ENCODE measurements at regions not wholly inside any gene's neighbourhood (a gene's known extent, or its start where the extent isn't known, plus 50 kb on each side); places are given as distances from the start of the nearest gene placed in this dataset.

- DNase-seq, result no peak
- ATAC-seq, result no peak
- no peak for TF ChIP-seq CTCF (IDR thresholded peaks at IDR 0.05)
- TF ChIP-seq POLR2A (IDR thresholded peaks at IDR 0.05), result no peak
- Histone ChIP-seq H3K27me3 (no peaks in the 10 kb centered on the region), H3K9me3 (peaks cover 0 to 3% (median 0%) of the 10 kb centered on the region in 12 donors), H3K36me3 (no peaks in the 10 kb centered on the region), H3K4me3 (no peak overlapping the region), H3K27ac (no peak overlapping the region), H3K4me1 (peaks cover 0 to under 1% (median 0%) of the 10 kb centered on the region in 12 donors)
- WGBS, 4 donors, result 94 to 99% (median 96%) methylated on average over 2 of the region's 2 CpGs
- intact Hi-C loops (cut with DNase I), result no loop called here
Measured at GRCh38 chr1:229210844-229211243, 60.1 kb upstream of the RAB4A start.

DNA sequence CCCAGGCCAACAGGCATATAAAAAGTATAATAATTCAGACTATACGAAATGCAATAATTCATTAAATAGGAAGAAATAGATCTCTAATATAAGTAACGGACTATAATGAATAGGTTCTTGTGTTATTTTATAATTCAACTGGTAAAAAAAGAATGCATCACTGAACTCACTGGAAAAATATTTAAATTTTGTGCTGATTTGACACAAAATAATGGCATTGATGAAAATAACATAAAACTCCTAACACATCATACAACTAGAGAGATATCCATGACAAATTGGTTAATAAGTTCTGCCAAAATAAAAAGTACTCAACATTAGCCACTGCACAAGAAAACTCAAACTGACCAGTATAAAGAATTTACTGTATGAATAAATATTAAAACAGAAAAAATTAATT is 57.1 kb upstream of the RAB4A start:
- intact Hi-C loops (cut with DNase I), result no loop called here
- DNase-seq (no peak), ATAC-seq (no peak)
- H3K9me3 ChIP-seq, result no peaks in the 10 kb centered on the region
- H3K4me1 ChIP-seq, result no peaks in the 10 kb centered on the region
- H3K27me3 ChIP-seq, result no peaks in the 10 kb centered on the region
- H3K36me3 ChIP-seq, result no peaks in the 10 kb centered on the region
- no peak for TF ChIP-seq CTCF (IDR thresholded peaks at IDR 0.05)
- no peak for TF ChIP-seq POLR2A (IDR thresholded peaks at IDR 0.05)
- no peak overlapping the region for H3K4me3 ChIP-seq
- no peak overlapping the region for H3K27ac ChIP-seq
- WGBS, 4 donors, result 94 to 98% (median 96%) methylated on average over 2 of the region's 2 CpGs

DNA sequence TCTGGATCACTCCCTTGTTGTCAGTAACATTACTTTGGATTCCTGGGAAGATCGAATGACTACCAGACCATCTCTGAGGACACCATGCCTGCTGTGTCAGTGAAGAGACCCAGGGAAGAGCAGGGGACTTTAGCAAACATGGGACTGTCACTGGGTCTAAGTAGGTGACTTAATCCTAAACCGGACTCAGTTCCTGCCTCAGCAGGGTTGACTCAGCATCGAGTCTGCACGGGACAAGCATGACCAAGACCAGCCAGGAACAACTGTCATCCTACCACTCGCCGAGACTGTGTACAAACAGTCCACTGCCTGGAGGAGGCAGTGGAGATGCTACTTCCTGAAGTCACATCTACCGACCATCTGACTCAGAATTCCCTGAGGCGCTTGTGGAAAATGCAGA is 53.2 kb upstream of the RAB4A start:
- no peak for DNase-seq
- no peak overlapping the region for H3K27ac ChIP-seq
- ATAC-seq, result no peak
- 60 to 71% (median 69%) methylated on average over 6 to 8 of the region's 8 CpGs for WGBS, 4 donors
- intact Hi-C loops (cut with DNase I), result no loop called here
- no peaks in the 10 kb centered on the region for H3K36me3 ChIP-seq
- H3K4me3 ChIP-seq, result no peak overlapping the region
- H3K9me3 ChIP-seq, result no peaks in the 10 kb centered on the region
- peaks cover 0 to 9% (median 6%) of the 10 kb centered on the region in 12 donors for H3K4me1 ChIP-seq
- TF ChIP-seq POLR2A (IDR thresholded peaks at IDR 0.05) (no peak), CTCF (IDR thresholded peaks at IDR 0.05) (no peak)
- H3K27me3 ChIP-seq, result no peaks in the 10 kb centered on the region

GRCh38 chr1:229218612-229219025 is 52.3 kb upstream of the RAB4A start:
- Histone ChIP-seq H3K36me3 (no peaks in the 10 kb centered on the region), H3K4me1 (peaks cover 0 to 15% (median 7%) of the 10 kb centered on the region in 12 donors), H3K9me3 (no peaks in the 10 kb centered on the region), H3K27ac (no peak overlapping the region), H3K27me3 (no peaks in the 10 kb centered on the region), H3K4me3 (no peak overlapping the region)
- ATAC-seq (no peak), DNase-seq (no peak)
- intact Hi-C loops (cut with DNase I), result no loop called here
- TF ChIP-seq POLR2A (IDR thresholded peaks at IDR 0.05) (no peak), CTCF (IDR thresholded peaks at IDR 0.05) (no peak)
- 50 to 68% (median 55%) methylated on average over 1 of the region's 1 CpG for WGBS, 4 donors
